Endometrial microvascular endothelial cells (primary cell): ENCODE measurements at regions not wholly inside any gene's neighbourhood (a gene's known extent, or its start where the extent isn't known, plus 50 kb on each side); places are given as distances from the start of the nearest gene placed in this dataset.

ENCODE experiments used
- in situ Hi-C: cut with HindIII; loops from 2 replicates; pipeline ENCODE4 v1.10.0; 2017; ENCODE audit warnings: low sequenced_read_pairs, low pct_unique_long_range_greater_than_20kb; ENCODE audit errors: inconsistent ontology term

GRCh38 chr3:193883551-193883950 lies 252.4 kb upstream of the HES1 start:
- in situ Hi-C loops, result no loop called here

GRCh38 chr3:193884027-193884426 lies 251.9 kb upstream of the HES1 start:
- in situ Hi-C loops, result no loop called here

GRCh38 chr3:193884652-193885051 lies 251.3 kb upstream of the HES1 start:
- in situ Hi-C loops, result no loop called here

DNA sequence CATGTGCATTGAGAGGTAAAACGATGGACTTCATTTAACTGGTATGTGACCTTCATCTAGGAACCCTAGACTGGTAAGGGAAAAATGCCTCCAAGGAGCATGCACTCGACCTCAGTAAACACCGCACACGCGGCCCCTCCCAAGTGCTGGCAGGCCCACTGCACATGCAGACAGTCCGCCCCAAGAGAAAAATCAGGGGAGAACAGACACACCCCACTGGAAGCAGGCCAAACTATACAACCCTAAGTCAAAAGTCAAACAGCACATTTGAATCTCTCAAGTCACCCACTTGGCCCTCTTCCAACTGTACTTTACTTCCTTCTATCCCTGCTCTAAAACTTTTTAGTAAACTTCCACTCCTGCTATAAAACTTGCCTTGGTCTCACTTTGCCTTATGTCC lies 250.1 kb upstream of the HES1 start:
- in situ Hi-C loops, result no loop called here

GRCh38 chr3:193890016-193890897 lies 245.7 kb upstream of the HES1 start:
- in situ Hi-C loops, result no loop called here

DNA sequence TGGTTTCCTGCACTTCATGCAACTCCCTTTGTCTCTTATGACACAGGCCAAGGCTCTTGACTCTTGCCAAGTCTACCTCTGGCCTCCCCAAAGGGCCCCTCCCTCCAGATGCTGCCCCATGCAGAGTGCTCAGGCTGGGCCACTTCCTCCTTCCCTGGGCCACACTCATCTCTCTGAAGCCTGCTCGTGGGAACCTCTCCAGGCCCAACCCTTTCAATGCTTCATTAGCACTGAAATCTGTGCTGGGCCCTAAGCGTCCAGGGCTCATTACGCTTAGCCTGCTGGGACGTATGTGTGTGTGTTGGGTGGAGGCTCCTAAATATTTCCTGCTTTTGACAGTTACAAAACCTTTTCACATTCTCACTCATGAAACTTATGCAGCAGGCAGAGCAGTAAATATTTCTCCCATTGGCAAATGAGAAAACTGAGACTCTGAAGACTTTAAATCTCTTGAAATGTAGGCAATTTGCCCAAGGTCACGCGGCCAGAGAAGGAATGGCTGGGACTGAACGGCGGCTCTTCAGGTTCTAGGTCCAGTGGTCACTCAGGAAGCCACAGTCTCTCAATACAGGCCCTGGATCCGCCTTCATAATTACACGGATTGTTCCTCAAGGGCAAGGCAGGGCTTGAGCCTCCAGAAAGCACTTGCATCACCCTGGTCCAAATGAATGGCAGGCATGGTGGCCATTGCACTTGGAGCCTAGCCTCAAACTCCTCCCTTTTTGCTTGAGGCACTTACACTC lies 241.7 kb upstream of the HES1 start:
- in situ Hi-C loops, result no loop called here

GRCh38 chr3:193895409-193895808 lies 240.5 kb upstream of the HES1 start:
- in situ Hi-C loops, result no loop called here

GRCh38 chr3:193896419-193896818 lies 239.5 kb upstream of the HES1 start:
- in situ Hi-C loops, result no loop called here

DNA sequence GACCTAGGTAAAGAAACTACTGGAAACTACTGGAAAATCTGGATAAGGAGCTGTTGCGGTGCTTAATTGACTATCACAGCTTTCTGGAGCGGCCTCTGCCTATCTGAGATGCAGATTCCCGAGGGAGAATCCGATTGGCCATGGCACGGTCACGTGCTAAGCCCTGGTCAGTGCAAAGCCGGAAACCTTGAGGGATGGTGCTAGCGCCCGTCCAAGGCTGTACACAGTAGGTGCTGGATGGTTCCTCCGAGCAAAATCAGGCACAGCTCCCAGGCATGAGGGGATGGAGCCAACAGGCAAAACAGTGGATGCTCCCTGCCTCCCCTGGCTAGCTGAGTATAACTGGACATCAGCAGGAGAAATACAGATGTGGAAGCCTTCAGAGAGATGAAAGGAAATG lies 238.7 kb upstream of the HES1 start:
- in situ Hi-C loops, result no loop called here

DNA sequence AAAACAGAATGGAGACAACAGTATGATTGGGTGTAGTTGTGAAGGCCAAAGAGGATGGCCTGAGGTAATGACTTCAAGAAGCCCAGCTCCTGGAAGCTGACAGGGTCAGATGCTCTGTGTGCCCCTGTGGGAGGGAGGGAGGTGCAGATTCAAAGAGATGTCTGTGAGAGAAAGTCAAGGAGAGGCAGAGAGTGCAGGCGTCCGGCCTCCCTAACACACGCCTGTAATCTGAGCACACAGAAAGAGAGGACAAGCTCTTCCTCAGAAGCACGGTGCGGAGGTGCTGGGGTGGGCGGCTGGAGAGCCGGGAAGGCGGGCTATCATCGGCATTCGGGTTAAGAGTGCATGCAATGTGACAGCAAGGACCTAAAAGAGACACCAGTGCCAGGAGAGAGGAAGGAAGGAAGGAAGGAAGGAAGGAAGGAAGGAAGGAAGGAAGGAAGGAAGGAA lies 238.2 kb upstream of the HES1 start:
- in situ Hi-C loops, result no loop called here

DNA sequence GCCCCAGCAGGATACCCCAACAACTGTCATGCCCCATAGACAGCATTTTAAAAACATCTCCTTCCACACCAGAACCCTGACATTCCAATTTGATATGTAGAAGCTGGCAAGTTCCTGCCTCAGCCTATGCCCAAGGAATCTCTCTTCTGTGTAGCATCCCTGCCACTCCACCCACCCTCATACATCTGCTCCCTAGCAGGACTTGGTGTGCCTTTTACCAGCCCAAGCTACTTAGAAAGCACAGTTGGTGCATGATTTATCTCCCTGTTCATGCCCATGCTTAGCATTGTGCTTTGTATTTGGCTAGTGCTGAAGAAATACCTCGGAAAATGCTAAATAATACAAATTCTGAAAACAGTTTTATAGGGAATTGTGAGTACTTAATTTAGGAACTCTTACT lies 236.9 kb upstream of the HES1 start:
- in situ Hi-C loops, result no loop called here

DNA sequence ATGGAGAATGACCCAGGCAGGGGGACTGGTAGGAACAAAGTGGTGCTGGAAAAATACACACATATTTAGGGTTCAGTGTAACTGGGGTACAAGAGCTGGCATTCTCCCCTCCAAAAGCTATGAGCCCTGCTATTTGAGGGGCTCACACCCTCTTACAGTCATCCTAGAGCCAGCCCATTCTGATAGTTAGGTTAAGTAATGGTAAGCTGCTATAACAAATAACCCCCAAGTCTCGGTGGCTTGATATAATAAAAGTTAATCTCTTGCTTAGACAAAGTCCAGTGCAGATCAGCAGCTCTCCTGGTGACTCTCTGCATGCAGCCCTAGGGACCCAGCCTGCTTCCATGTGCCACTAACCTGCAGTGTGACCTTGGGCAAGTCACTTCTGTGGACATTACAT lies 234.9 kb upstream of the HES1 start:
- in situ Hi-C loops, result no loop called here

DNA sequence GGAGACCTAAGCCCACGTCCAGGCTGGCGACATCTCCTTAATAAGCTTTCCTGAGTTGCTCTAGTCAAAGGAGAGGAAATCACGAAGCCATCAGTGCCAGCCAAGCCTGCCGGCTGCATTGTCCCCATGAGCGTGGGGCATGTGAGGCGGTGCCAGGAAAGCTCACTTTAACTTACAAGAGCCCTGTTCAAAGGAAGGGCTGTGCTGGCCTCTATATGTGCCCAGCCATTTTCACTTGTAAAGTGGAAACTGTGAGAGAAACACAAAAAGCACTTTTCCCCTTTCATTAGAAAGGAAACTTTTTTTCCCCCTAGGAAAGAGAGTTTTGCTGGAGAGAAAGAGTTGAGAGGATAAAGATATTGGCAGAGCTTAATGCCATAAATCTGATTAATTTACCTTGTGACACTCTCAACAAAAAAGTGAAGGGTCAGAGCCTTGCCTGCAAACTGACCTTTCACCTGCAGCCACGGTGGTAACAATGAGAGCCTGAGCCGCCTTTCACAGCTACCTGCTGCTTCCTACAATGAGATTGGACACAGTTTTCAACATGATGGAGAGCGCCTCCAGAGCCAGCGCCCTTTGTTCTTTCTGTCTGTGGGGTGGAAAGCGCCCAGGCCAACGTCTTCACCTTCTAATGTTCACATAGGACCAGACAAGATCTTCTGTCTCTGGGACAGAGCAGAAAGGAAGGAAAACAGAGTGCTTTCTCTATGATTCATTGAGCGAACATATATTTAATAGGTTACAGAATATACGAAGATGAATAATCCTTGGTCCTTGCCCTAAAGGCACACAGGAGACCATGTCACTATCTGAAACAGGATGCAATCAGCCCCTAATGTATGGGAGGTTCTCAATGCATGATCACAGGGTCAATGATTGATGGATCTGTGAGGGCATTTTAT lies 233.1 kb upstream of the HES1 start:
- in situ Hi-C loops, result no loop called here

GRCh38 chr3:193903512-193903817 lies 232.5 kb upstream of the HES1 start:
- in situ Hi-C loops, result no loop called here

DNA sequence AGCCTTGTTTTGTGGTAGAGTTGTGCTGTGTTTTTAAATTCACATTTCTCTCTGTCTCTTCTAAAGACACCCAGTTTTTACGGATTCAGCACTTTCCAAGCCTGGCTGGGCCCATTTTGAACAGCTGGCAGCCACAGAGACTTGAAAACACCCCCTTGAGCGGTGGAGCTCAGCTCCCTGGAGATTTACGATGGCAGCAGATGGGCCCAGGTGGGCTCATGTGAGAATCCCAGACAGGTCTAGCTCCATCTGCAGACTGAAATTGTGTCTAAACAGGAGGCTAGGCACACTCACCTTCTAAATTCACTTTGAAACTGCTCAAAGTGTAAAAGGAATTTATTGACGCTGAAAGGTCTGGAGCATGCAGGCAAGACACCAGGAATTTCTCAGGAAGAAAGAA lies 232.0 kb upstream of the HES1 start:
- in situ Hi-C loops, result no loop called here

GRCh38 chr3:193905541-193906396 lies 230.2 kb upstream of the HES1 start:
- in situ Hi-C loops, result no loop called here

GRCh38 chr3:193906849-193907410 lies 229.0 kb upstream of the HES1 start:
- in situ Hi-C loops, result no loop called here

DNA sequence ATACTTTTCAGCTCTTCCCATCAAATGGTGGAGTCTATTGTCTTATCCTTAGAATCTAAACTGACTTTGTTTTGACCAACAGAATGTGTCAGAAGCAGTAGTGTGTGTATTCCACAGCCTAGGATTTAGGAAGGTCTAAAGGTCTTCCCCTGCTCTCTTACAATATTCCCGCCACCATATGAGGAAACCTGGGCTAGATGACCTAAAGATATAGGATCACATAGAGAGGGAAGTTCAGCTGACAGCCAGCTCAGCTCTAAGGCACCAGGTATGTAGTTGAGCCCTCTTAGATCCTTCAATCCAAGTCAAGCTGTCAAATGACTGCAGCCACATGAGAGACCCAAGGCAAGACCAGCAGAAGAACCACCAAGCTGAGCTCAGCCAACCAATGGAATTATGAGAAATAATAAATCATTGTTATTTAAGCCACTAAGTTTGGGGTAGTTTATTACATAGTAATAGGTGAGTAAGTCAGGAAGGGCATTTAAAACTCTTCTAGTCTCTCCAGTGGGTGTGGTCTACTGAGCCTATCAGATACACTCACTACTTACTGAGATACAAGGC lies 227.7 kb upstream of the HES1 start:
- in situ Hi-C loops, result no loop called here
